Thoracic aorta (tissue), 2 donors: ENCODE measurements at regions not wholly inside any gene's neighbourhood (a gene's known extent, or its start where the extent isn't known, plus 50 kb on each side); places are given as distances from the start of the nearest gene placed in this dataset.

Experiments used
- ATAC-seq: fragments of 150-250 bp; one replicate; pipeline ENCODE4 v1.8.0; 2017; ENCODE audit warnings: low read depth; ENCODE audit not compliant: insufficient number of reproducible peaks, low FRiP score
- DNase-seq: peaks from one replicate; pipeline ENCODE4 v3.0.0-alpha.2; 2020; ENCODE audit warnings: low spot score
- H3K27ac ChIP-seq, 2 donors: fragments of 200-600 bp; sonication (generic); 1 replicate in 1 of 2; 2 replicates in 1 of 2; pipeline ENCODE4 v1.5.1; 2016; ENCODE audit warnings: mild to moderate bottlenecking in 2 of 2, moderate library complexity in 2 of 2
- H3K27me3 ChIP-seq: fragments of 200-600 bp; sonication (generic); replicated peaks from 2 replicates; pipeline ENCODE4 v1.6.0; 2016; ENCODE audit warnings: mild to moderate bottlenecking; ENCODE audit not compliant: insufficient read depth
- H3K36me3 ChIP-seq: fragments of 200-600 bp; sonication (generic); one replicate; pipeline ENCODE4 v1.5.1; 2016
- H3K4me1 ChIP-seq, 2 donors: fragments of 200-600 bp; sonication (generic); 1 replicate in 1 of 2; 2 replicates in 1 of 2; pipeline versions ENCODE4 v1.5.1 to v1.6.0; 2016; ENCODE audit warnings: low read depth in 2 of 2, mild to moderate bottlenecking in 1 of 2; ENCODE audit not compliant: control insufficient read depth in 1 of 2
- H3K4me3 ChIP-seq: fragments of 200-600 bp; sonication (generic); 2 replicates; pipeline ENCODE4 v1.5.1; 2016; ENCODE audit warnings: mild to moderate bottlenecking
- H3K9me3 ChIP-seq: fragments of 200-600 bp; sonication (generic); 2 replicates; pipeline ENCODE4 v1.5.1; 2016
- TF ChIP-seq, protein P1 (sequence below): fragments of 200-600 bp; sonication (generic); IDR thresholded peaks from one replicate; pipeline ENCODE4 v1.5.1; 2019; ENCODE audit warnings: antibody characterized with exemption

DNA sequence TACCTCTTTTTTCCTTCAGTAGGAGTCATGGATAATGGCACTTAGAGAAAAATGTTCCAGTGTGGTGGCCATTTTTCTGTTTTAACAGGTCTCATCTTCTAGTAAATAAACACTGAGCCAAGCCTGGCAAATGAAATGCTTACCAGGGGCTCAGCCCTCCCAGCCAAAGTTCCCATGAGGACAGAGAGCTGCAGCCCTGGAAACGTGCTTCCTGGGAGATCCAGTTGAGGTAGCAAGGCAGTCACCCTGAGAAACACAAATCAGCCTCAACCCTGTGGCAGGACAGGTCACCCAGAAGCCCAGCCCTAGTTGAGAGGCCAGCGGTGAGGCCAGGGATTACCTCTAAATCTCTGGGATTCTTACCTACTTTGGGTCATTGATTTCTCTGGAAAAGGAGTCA is 140.1 kb downstream of the LNPK start:
- H3K36me3 ChIP-seq = no peaks in the 10 kb centered on the region
- DNase-seq (no peak), ATAC-seq (no peak)
- H3K27ac ChIP-seq = no peak overlapping the region
- H3K4me1 ChIP-seq = peaks cover 0 to under 1% of the 10 kb centered on the region in 2 donors
- no peaks in the 10 kb centered on the region for H3K27me3 ChIP-seq
- TF ChIP-seq, protein P1, sequence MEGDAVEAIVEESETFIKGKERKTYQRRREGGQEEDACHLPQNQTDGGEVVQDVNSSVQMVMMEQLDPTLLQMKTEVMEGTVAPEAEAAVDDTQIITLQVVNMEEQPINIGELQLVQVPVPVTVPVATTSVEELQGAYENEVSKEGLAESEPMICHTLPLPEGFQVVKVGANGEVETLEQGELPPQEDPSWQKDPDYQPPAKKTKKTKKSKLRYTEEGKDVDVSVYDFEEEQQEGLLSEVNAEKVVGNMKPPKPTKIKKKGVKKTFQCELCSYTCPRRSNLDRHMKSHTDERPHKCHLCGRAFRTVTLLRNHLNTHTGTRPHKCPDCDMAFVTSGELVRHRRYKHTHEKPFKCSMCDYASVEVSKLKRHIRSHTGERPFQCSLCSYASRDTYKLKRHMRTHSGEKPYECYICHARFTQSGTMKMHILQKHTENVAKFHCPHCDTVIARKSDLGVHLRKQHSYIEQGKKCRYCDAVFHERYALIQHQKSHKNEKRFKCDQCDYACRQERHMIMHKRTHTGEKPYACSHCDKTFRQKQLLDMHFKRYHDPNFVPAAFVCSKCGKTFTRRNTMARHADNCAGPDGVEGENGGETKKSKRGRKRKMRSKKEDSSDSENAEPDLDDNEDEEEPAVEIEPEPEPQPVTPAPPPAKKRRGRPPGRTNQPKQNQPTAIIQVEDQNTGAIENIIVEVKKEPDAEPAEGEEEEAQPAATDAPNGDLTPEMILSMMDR = no peak
- no peaks in the 10 kb centered on the region for H3K9me3 ChIP-seq
- H3K4me3 ChIP-seq = no peak overlapping the region

DNA sequence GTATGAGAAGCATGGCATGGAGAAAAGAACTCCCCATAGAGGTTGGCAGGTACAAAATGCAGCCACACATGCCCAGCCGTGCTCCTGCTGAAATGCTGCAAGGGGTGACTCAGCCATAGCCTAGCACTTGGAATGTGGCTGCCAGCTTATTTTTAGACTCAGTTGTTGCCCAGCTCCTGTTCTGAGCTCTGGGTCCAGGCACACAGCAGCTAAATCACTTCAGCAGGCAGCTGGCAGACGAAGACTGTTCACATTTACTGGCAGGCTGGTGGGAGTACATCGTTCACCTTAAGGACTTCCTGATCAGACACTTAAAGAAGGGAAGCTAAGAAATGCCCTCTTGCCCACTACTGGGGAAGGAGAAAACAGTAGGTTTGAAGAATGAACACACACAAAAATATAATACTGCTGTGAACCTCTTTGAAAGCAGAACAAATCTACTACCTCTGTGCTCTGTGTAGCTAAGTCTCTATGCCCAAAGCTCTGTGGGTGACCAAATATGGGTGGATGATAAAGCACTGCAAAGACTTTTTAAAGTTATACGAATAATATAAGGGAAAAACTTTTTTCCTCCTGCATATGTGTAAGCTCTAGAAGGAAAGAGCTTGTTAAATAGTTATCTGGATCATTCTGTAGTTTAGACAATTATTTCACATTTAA is 146.1 kb downstream of the LNPK start:
- no peaks in the 10 kb centered on the region for H3K27me3 ChIP-seq
- peak overlapping the region; percentile 86 to 90 for H3K27ac ChIP-seq
- H3K36me3 ChIP-seq = no peaks in the 10 kb centered on the region
- DNase-seq (peak; percentile 45), ATAC-seq (peak; percentile 82)
- H3K4me3 ChIP-seq = peak overlapping the region; percentile 58
- no peaks in the 10 kb centered on the region for H3K9me3 ChIP-seq
- peaks cover 12 to 18% of the 10 kb centered on the region in 2 donors for H3K4me1 ChIP-seq
- TF ChIP-seq, protein P1 = no peak

DNA sequence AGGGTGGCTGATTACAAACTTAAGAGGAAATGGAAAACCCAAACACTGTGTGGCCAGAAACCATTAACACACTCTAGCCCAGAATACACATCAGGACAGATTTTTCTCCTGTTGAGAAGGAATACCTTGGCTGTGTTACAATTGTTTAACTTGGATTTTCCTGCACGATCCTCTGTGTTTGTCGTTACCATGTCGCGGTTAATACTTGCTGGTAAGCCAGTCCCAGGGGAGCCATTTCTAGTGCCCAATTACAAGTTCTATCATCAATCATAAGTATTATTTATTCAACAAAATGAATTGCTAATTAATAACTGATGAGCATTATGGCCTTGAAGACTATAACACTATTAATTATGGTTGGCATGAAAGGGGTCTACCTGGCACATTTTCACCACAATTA is 146.8 kb downstream of the LNPK start:
- no peaks in the 10 kb centered on the region for H3K36me3 ChIP-seq
- H3K9me3 ChIP-seq = no peaks in the 10 kb centered on the region
- no peaks in the 10 kb centered on the region for H3K27me3 ChIP-seq
- peak overlapping the region; percentile 86 to 90 for H3K27ac ChIP-seq
- H3K4me1 ChIP-seq = peaks cover 12 to 18% of the 10 kb centered on the region in 2 donors
- TF ChIP-seq, protein P1 = no peak
- ATAC-seq = no peak
- no peak for DNase-seq
- H3K4me3 ChIP-seq = peak overlapping the region; percentile 58

DNA sequence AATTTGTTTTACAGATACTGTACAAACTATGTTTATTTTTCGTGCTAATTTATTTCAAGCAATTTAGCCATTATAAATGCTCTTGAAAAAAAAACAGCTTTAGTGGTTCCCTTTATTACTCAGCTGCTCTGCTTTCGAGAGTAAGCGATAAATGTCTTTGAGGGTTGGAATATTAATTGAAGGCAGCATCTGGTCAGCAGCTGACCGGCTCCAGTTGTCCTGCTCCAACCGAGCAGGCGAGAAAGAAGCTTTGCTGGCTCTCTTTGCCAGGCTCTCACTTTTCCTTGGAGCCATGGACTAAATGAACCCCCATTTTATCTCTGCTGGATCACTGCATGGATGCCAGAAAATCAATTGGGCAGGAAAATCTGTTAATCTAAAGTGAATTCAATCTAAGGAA is 147.4 kb downstream of the LNPK start:
- Histone ChIP-seq H3K4me3 (no peak overlapping the region), H3K36me3 (no peaks in the 10 kb centered on the region), H3K27me3 (no peaks in the 10 kb centered on the region), H3K9me3 (no peaks in the 10 kb centered on the region), H3K27ac (no peak overlapping the region), H3K4me1 (peaks cover 12 to 18% of the 10 kb centered on the region in 2 donors)
- ATAC-seq (no peak), DNase-seq (no peak)
- TF ChIP-seq, protein P1 = no peak

DNA sequence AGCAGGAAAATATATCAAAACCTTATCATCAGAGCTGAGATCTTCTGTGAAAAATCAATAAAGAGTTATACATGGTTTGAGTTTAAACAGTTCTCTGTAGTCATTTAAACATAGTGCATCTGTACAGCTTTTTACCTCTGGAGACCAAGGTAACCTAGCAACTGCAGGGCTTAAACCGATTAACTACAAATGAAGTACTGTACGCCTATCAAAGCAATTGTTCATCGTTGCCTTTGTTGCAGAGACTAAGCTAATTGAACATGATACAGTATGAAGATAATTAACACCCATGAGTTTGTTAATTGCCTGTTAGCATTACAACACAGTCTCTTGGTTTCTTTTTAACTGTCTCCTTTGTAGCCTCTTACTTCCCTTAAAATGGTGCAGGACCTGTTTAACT is 147.9 kb downstream of the LNPK start:
- ATAC-seq = no peak
- peaks cover 12 to 18% of the 10 kb centered on the region in 2 donors for H3K4me1 ChIP-seq
- no peaks in the 10 kb centered on the region for H3K27me3 ChIP-seq
- H3K4me3 ChIP-seq = no peak overlapping the region
- H3K9me3 ChIP-seq = no peaks in the 10 kb centered on the region
- no peak for DNase-seq
- TF ChIP-seq, protein P1 = no peak
- H3K27ac ChIP-seq = no peak overlapping the region
- no peaks in the 10 kb centered on the region for H3K36me3 ChIP-seq
